SK-N-SH (cell line): ENCODE measurements at regions not wholly inside any gene's neighbourhood (a gene's known extent, or its start where the extent isn't known, plus 50 kb on each side); places are given as distances from the start of the nearest gene placed in this dataset.

Experiments used
- CTCF ChIA-PET: fragments of 300-600, 350-600 bp; formaldehyde crosslinking; extraction: SDS; loops from one replicate; lab custom pipeline; 2021; lab: Yijun Ruan, JAX
- POLR2A ChIA-PET: fragments of 350-600 bp; sonication (Branson Sonifier 250); formaldehyde crosslinking; extraction: SDS; loops from one replicate; lab custom pipeline; 2020; ENCODE audit warnings: antibody characterized with exemption, inconsistent platforms; lab: Yijun Ruan, JAX
- DNase-seq: peaks from one replicate; pipeline ENCODE4 v3.0.0; 2012
- H2AFZ ChIP-seq: fragments of 200-600 bp; sonication (generic); 2 replicates; pipeline ENCODE4 v1.8.1; 2016; ENCODE audit warnings: antibody characterized with exemption, mild to moderate bottlenecking, low read depth
- H3F3A ChIP-seq: fragments of 200-600 bp; sonication (generic); replicated peaks from 2 replicates; pipeline ENCODE3; 2016; ENCODE audit warnings: antibody characterized with exemption, mild to moderate bottlenecking; ENCODE audit not compliant: insufficient read depth
- H3K27ac ChIP-seq, 2 experiments: fragments of 200-500 bp in 1 of 2; fragments of 200-600 bp in 1 of 2; sonication (Bioruptor generic) in 1 of 2; sonication (generic), shearing (Covaris generic) in 1 of 2; 2 replicates each; pipeline versions ENCODE4 v1.5.1 to v1.6.1; 2014 to 2016; ENCODE audit warnings: low read depth in 2 of 2, inconsistent platforms in 1 of 2, low read length in 1 of 2, mild to moderate bottlenecking in 1 of 2, mixed read lengths in 1 of 2
- H3K27me3 ChIP-seq: fragments of 200-600 bp; sonication (generic), shearing (Covaris generic); 2 replicates; pipeline ENCODE4 v1.6.1; 2016; ENCODE audit warnings: mixed run types; ENCODE audit not compliant: insufficient read depth
- H3K36me3 ChIP-seq, 2 experiments: fragments of 200-500 bp in 1 of 2; fragments of 200-600 bp in 1 of 2; sonication (Bioruptor generic) in 1 of 2; sonication (generic) in 1 of 2; replicated peaks in 1 of 2; 2 replicates each; pipeline versions ENCODE3 to v1.5.1; 2014 to 2016; ENCODE audit warnings: low read length in 1 of 2, mild to moderate bottlenecking in 1 of 2; ENCODE audit not compliant: insufficient read depth in 2 of 2, control insufficient read depth in 1 of 2
- H3K4me1 ChIP-seq, 2 experiments: fragments of 200-500 bp in 1 of 2; fragments of 200-600 bp in 1 of 2; sonication (Bioruptor generic) in 1 of 2; sonication (generic), shearing (Covaris generic) in 1 of 2; 2 replicates each; pipeline versions ENCODE4 v1.5.1 to v1.6.1; 2014 to 2016; ENCODE audit warnings: low read depth in 1 of 2, low read length in 1 of 2, mixed run types in 1 of 2; ENCODE audit not compliant: insufficient read depth in 2 of 2, control insufficient read depth in 1 of 2
- H3K4me2 ChIP-seq: fragments of 200-600 bp; sonication (generic), shearing (Covaris generic); 2 replicates; pipeline ENCODE4 v1.6.1; 2017; ENCODE audit warnings: mixed run types
- H3K4me3 ChIP-seq, 2 experiments: fragments of 200-500 bp in 1 of 2; fragments of 200-600 bp in 1 of 2; sonication (Bioruptor generic) in 1 of 2; sonication (generic), shearing (Covaris generic) in 1 of 2; 2 replicates each; pipeline versions ENCODE4 v1.5.1 to v1.8.1; 2014 to 2016; ENCODE audit warnings: low read depth in 2 of 2, inconsistent platforms in 1 of 2, low read length in 1 of 2, mild to moderate bottlenecking in 1 of 2, mixed read lengths in 1 of 2, moderate library complexity in 1 of 2
- H3K79me2 ChIP-seq: fragments of 200-600 bp; sonication (generic); 2 replicates; pipeline ENCODE4 v1.8.1; 2017; ENCODE audit warnings: mild to moderate bottlenecking; ENCODE audit not compliant: insufficient read depth
- H3K9ac ChIP-seq: fragments of 200-600 bp; sonication (generic); 2 replicates; pipeline ENCODE4 v1.6.1; 2017; ENCODE audit warnings: mixed run types
- H3K9me2 ChIP-seq: fragments of 200-600 bp; sonication (generic); 2 replicates; pipeline ENCODE4 v1.6.1; 2017; ENCODE audit warnings: mixed run types
- H3K9me3 ChIP-seq: fragments of 200-600 bp; sonication (generic); 2 replicates; pipeline ENCODE4 v1.6.1; 2017; ENCODE audit warnings: mixed run types, mild to moderate bottlenecking, moderate library complexity
- H4K20me1 ChIP-seq: fragments of 200-600 bp; sonication (generic); 2 replicates; pipeline ENCODE4 v1.6.1; 2017; ENCODE audit warnings: mild to moderate bottlenecking, mixed run types; ENCODE audit not compliant: insufficient read depth
- FOXM1 ChIP-seq: IDR thresholded peaks from 2 replicates; pipeline ENCODE4 v1.4.0; 2012; ENCODE audit warnings: low read depth, mild to moderate bottlenecking
- GABPA ChIP-seq: IDR thresholded peaks from 2 replicates; pipeline ENCODE4 v1.4.0; 2012; ENCODE audit warnings: low read depth, mild to moderate bottlenecking
- MXI1 ChIP-seq: IDR thresholded peaks from 2 replicates; pipeline ENCODE4 v1.6.1; 2012; ENCODE audit warnings: mild to moderate bottlenecking, low read depth, low read length, improper control_type of control experiment
- RAD21 ChIP-seq: IDR thresholded peaks from 2 replicates; pipeline ENCODE4 v1.6.1; 2012; ENCODE audit warnings: mild to moderate bottlenecking, low read length
- RCOR1 ChIP-seq: fragments of 150-350 bp; IDR thresholded peaks from 2 replicates; pipeline ENCODE4 v1.6.1; 2017; ENCODE audit warnings: antibody characterized with exemption, low read length
- REST ChIP-seq: IDR thresholded peaks from 2 replicates; pipeline ENCODE4 v1.6.1; 2012; ENCODE audit warnings: mild to moderate bottlenecking, low read depth, low read length, moderate library complexity
- SIN3A ChIP-seq: IDR thresholded peaks from 2 replicates; pipeline ENCODE4 v1.6.1; 2012; ENCODE audit warnings: low read depth, mild to moderate bottlenecking, low read length, moderate library complexity, borderline replicate concordance
- TEAD4 ChIP-seq: IDR thresholded peaks from 2 replicates; pipeline ENCODE4 v1.4.0; 2012; ENCODE audit warnings: mild to moderate bottlenecking, borderline replicate concordance; ENCODE audit not compliant: insufficient read depth
- YY1 ChIP-seq: IDR thresholded peaks from 2 replicates; pipeline ENCODE4 v1.4.0; 2012; ENCODE audit warnings: low read depth, mild to moderate bottlenecking
- WGBS: methylation state at CpG from one replicate; pipeline ENCODE4 v1.1.6; 2017; ENCODE audit warnings: low lambda C conversion rate; 5-methylcytosine and 5-hydroxymethylcytosine counted together
- TF ChIP-seq, protein P1 (sequence below): IDR thresholded peaks from 2 replicates; pipeline ENCODE4 v1.4.0; 2012; ENCODE audit warnings: low read depth
- TF ChIP-seq, protein P2 (sequence below): fragments of 200-600 bp; sonication (generic); IDR thresholded peaks from 2 replicates; pipeline ENCODE4 v1.6.1; 2017; ENCODE audit warnings: antibody characterized with exemption, mild to moderate bottlenecking, moderate library complexity
- TF ChIP-seq, protein P3 (sequence below): fragments of 150-350 bp; IDR thresholded peaks from 2 replicates; pipeline ENCODE4 v1.6.1; 2016; ENCODE audit warnings: mild to moderate bottlenecking, low read depth, low read length

GRCh38 chr6:84853901-84854300 is 89.5 kb upstream of the TBX18 start (continued):
- TF ChIP-seq REST (no peak), MXI1 (no peak), TEAD4 (no peak), GABPA (no peak), RCOR1 (no peak), YY1 (no peak)
- TF ChIP-seq, protein P1, sequence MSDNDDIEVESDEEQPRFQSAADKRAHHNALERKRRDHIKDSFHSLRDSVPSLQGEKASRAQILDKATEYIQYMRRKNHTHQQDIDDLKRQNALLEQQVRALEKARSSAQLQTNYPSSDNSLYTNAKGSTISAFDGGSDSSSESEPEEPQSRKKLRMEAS, result no peak

GRCh38 chr6:84848960-84849359 is 84.6 kb upstream of the TBX18 start:
- WGBS, result 2% methylated on average over 1 of the region's 1 CpG
- H3K36me3 ChIP-seq, result no peaks in the 10 kb centered on the region
- no peak overlapping the region for H3K27ac ChIP-seq
- no peak overlapping the region for H3K4me3 ChIP-seq
- no peaks in the 10 kb centered on the region; the same call in 1 of the 2 replicates for H3K27me3 ChIP-seq
- no peaks in the 10 kb centered on the region for H4K20me1 ChIP-seq
- no peak overlapping the region for H3K9ac ChIP-seq
- H3K4me1 ChIP-seq, result no peaks in the 10 kb centered on the region
- H2AFZ ChIP-seq, result no peak overlapping the region
- no peaks in the 10 kb centered on the region for H3K9me2 ChIP-seq
- CTCF ChIA-PET, result interaction anchor here (1.2 kb wide), 1 partner anchor 565 kb away, joined by 3 read pairs; no protein-coding TSS in a partner anchor
- no peaks in the 10 kb centered on the region for H3K79me2 ChIP-seq
- TF ChIP-seq RAD21 (no peak), SIN3A (no peak), FOXM1 (no peak), YY1 (no peak)
- TF ChIP-seq, protein P2, sequence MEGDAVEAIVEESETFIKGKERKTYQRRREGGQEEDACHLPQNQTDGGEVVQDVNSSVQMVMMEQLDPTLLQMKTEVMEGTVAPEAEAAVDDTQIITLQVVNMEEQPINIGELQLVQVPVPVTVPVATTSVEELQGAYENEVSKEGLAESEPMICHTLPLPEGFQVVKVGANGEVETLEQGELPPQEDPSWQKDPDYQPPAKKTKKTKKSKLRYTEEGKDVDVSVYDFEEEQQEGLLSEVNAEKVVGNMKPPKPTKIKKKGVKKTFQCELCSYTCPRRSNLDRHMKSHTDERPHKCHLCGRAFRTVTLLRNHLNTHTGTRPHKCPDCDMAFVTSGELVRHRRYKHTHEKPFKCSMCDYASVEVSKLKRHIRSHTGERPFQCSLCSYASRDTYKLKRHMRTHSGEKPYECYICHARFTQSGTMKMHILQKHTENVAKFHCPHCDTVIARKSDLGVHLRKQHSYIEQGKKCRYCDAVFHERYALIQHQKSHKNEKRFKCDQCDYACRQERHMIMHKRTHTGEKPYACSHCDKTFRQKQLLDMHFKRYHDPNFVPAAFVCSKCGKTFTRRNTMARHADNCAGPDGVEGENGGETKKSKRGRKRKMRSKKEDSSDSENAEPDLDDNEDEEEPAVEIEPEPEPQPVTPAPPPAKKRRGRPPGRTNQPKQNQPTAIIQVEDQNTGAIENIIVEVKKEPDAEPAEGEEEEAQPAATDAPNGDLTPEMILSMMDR, result no peak
- TF ChIP-seq, protein P3, sequence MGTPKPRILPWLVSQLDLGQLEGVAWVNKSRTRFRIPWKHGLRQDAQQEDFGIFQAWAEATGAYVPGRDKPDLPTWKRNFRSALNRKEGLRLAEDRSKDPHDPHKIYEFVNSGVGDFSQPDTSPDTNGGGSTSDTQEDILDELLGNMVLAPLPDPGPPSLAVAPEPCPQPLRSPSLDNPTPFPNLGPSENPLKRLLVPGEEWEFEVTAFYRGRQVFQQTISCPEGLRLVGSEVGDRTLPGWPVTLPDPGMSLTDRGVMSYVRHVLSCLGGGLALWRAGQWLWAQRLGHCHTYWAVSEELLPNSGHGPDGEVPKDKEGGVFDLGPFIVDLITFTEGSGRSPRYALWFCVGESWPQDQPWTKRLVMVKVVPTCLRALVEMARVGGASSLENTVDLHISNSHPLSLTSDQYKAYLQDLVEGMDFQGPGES, result no peak
- H3K9me3 ChIP-seq, result no peaks in the 10 kb centered on the region
- no peak overlapping the region for H3K4me2 ChIP-seq
- DNase-seq, result no peak
- POLR2A ChIA-PET, result no interaction called here
- no peaks in the 10 kb centered on the region for H3F3A ChIP-seq
